Head of caudate nucleus (tissue), 42 donors: ENCODE measurements at regions not wholly inside any gene's neighbourhood (a gene's known extent, or its start where the extent isn't known, plus 50 kb on each side); places are given as distances from the start of the nearest gene placed in this dataset.
"Not testable (repeated sequence)": the region's sequence is repeated elsewhere in the genome, so short reads cannot be mapped to it uniquely, and the experiment has no call there.

Experiments
- DNase-seq, 42 donors: peaks; one replicate each; pipeline versions ENCODE4 v3.0.0 to v3.0.0-alpha.2; 2020 to 2021; ENCODE audit warnings: mixed read lengths in 7 of 42
- intact Hi-C: fragments of 100-400 bp; cut with DNase I; formaldehyde crosslinking; loops from one replicate; pipeline ENCODE4 v1.15.0; 2022

GRCh38 chr6:81096464-81096863, 656.0 kb downstream of the TENT5A start:
- DNase-seq, intact Hi-C loops: not testable (repeated sequence)

- DNase-seq, result no peak
These were observed 659.4 kb downstream of the TENT5A start for GRCh38 chr6:81093051-81093450.

GRCh38 chr6:81088145-81088544, 664.3 kb downstream of the TENT5A start:
- intact Hi-C loops, result no loop called here
- DNase-seq, result no peak

More at GRCh38 chr6:81093051-81093450, 659.4 kb downstream of the TENT5A start:
- intact Hi-C loops, result no loop called here

- no peak for DNase-seq
These were observed 665.5 kb downstream of the TENT5A start for GRCh38 chr6:81086991-81087390.

GRCh38 chr6:81085431-81085790, 667.1 kb downstream of the TENT5A start:
- DNase-seq, result no peak
- intact Hi-C loops, result no loop called here

More at GRCh38 chr6:81086991-81087390, 665.5 kb downstream of the TENT5A start:
- intact Hi-C loops, result no loop called here

- DNase-seq, result no peak
- intact Hi-C loops, result no loop called here
These were observed 667.6 kb downstream of the TENT5A start for GRCh38 chr6:81084776-81085430.

GRCh38 chr6:81075974-81076373, 676.5 kb downstream of the TENT5A start:
- peak in 9 of 42 donors; percentile 2 to 35 (median 13) for DNase-seq
- intact Hi-C loops, result no loop called here

- no peak for DNase-seq
- intact Hi-C loops, result no loop called here
These were observed 679.2 kb downstream of the TENT5A start for GRCh38 chr6:81073318-81073717.

- DNase-seq, result no peak
- intact Hi-C loops, result no loop called here
These were observed 681.4 kb downstream of the TENT5A start for GRCh38 chr6:81071121-81071520.

GRCh38 chr6:81067057-81067456, 685.4 kb downstream of the TENT5A start:
- DNase-seq, result no peak
- intact Hi-C loops, result no loop called here

- intact Hi-C loops, result no loop called here
- no peak for DNase-seq
These were observed 688.6 kb downstream of the TENT5A start for GRCh38 chr6:81063891-81064290.

- intact Hi-C loops, result no loop called here
- DNase-seq, result no peak
These were observed 698.4 kb downstream of the TENT5A start for GRCh38 chr6:81054036-81054435.

- intact Hi-C loops, result no loop called here
- no peak for DNase-seq
These were observed 700.5 kb downstream of the TENT5A start for GRCh38 chr6:81051952-81052351.

GRCh38 chr6:81049425-81050042, 702.9 kb downstream of the TENT5A start:
- intact Hi-C loops, result no loop called here
- no peak for DNase-seq

- no peak for DNase-seq
- intact Hi-C loops, result no loop called here
These were observed 721.1 kb downstream of the TENT5A start for GRCh38 chr6:81031416-81031815.

- DNase-seq, result no peak
- intact Hi-C loops, result no loop called here
These were observed 726.4 kb downstream of the TENT5A start for GRCh38 chr6:81026041-81026553.

GRCh38 chr6:81023709-81024108, 728.8 kb downstream of the TENT5A start:
- intact Hi-C loops, result no loop called here
- no peak for DNase-seq

- no peak for DNase-seq
- intact Hi-C loops, result no loop called here
These were observed 729.4 kb downstream of the TENT5A start for GRCh38 chr6:81023007-81023582.

GRCh38 chr6:81017586-81017985, 734.9 kb downstream of the TENT5A start:
- DNase-seq, intact Hi-C loops: not testable (repeated sequence)

- intact Hi-C loops, result no loop called here
- no peak for DNase-seq
These were observed 748.6 kb downstream of the TENT5A start for GRCh38 chr6:81003894-81004293.

- peak in 4 of 42 donors; percentile 3 to 28 (median 9) for DNase-seq
- intact Hi-C loops, result no loop called here
These were observed 749.3 kb downstream of the TENT5A start for GRCh38 chr6:81003156-81003555.
